PC-9 (cell line): ENCODE measurements at regions not wholly inside any gene's neighbourhood (a gene's known extent, or its start where the extent isn't known, plus 50 kb on each side); places are given as distances from the start of the nearest gene placed in this dataset.

Experiments
- BruUV-seq: library from RNA; stranded (reverse); fragments of 400-500 nt; replicated peaks from 2 replicates; lab custom pipeline; 2021; lab: Mats Ljungman, UMichigan
- CTCF ChIA-PET: fragments of 300-600 bp; sonication (Branson Sonifier 250); formaldehyde crosslinking; loops from one replicate; lab custom pipeline; 2022; ENCODE audit warnings: antibody characterized with exemption; lab: Charles Lee
- POLR2A ChIA-PET: fragments of 300-600 bp; sonication (Branson Sonifier 250); formaldehyde crosslinking; loops from one replicate; lab custom pipeline; 2022; ENCODE audit warnings: antibody characterized with exemption; ENCODE audit not compliant: unreplicated experiment; lab: Charles Lee
- DNase-seq, 2 experiments: peaks; one replicate each; pipeline versions ENCODE4 v3.0.0 to v3.0.0-alpha.2; 2015 to 2022; ENCODE audit warnings: mixed read lengths in 1 of 2
- H2AFZ ChIP-seq: fragments of 200-600 bp; sonication (generic); 2 replicates; pipeline ENCODE4 v1.8.1; 2017; ENCODE audit warnings: antibody characterized with exemption
- H3F3A ChIP-seq: fragments of 200-600 bp; sonication (generic); 2 replicates; pipeline ENCODE4 v1.8.1; 2017; ENCODE audit warnings: antibody characterized with exemption, mild to moderate bottlenecking, low read depth; ENCODE audit not compliant: insufficient read depth
- H3K27ac ChIP-seq: fragments of 200-600 bp; sonication (generic); 2 replicates; pipeline ENCODE4 v1.6.1; 2016; ENCODE audit warnings: mixed run types
- H3K27me3 ChIP-seq: fragments of 200-600 bp; sonication (generic); 2 replicates; pipeline ENCODE4 v1.6.1; 2016; ENCODE audit warnings: low read depth, mixed run types; ENCODE audit not compliant: insufficient read depth
- H3K36me3 ChIP-seq: fragments of 200-600 bp; sonication (generic); 2 replicates; pipeline ENCODE4 v1.6.1; 2016; ENCODE audit warnings: low read depth, mixed run types
- H3K4me1 ChIP-seq: fragments of 200-600 bp; sonication (generic); replicated peaks from 2 replicates; pipeline ENCODE4 v1.6.1; 2016; ENCODE audit warnings: mixed run types; ENCODE audit not compliant: insufficient read depth
- H3K4me2 ChIP-seq: fragments of 200-600 bp; sonication (generic); 2 replicates; pipeline ENCODE4 v1.6.1; 2017; ENCODE audit warnings: mixed run types
- H3K4me3 ChIP-seq: fragments of 200-600 bp; sonication (generic); 2 replicates; pipeline ENCODE4 v1.6.1; 2016; ENCODE audit warnings: mixed run types
- H3K79me2 ChIP-seq: fragments of 200-600 bp; sonication (generic); 2 replicates; pipeline ENCODE4 v1.6.1; 2017; ENCODE audit warnings: low read depth, mixed run types
- H3K9me2 ChIP-seq: fragments of 200-600 bp; sonication (generic); 2 replicates; pipeline ENCODE4 v1.8.1; 2017; ENCODE audit warnings: mild to moderate bottlenecking; ENCODE audit not compliant: insufficient read depth
- H3K9me3 ChIP-seq: fragments of 200-600 bp; sonication (generic); 2 replicates; pipeline ENCODE4 v1.8.1; 2016; ENCODE audit warnings: low read depth; ENCODE audit not compliant: insufficient read depth
- H4K20me1 ChIP-seq: fragments of 200-600 bp; sonication (generic); 2 replicates; pipeline ENCODE4 v1.8.1; 2017; ENCODE audit not compliant: insufficient read depth
- CTCF ChIP-seq: fragments of 200-600 bp; sonication (generic); conservative IDR thresholded peaks from 2 replicates; pipeline ENCODE4 v1.6.1; 2017; ENCODE audit warnings: mixed run types, antibody characterized with exemption, mild to moderate bottlenecking, moderate library complexity
- EZH2 ChIP-seq: fragments of 200-600 bp; sonication (generic); IDR thresholded peaks from 2 replicates; pipeline ENCODE4 v1.8.0; 2017; ENCODE audit warnings: antibody characterized with exemption, low read depth
- intact Hi-C: fragments of 100-400 bp; cut with micrococcal nuclease; formaldehyde crosslinking; loops from one replicate; pipeline ENCODE4 v1.10.0; 2022; ENCODE audit not compliant: unreplicated experiment

GRCh38 chr2:239461291-239462190, 60.7 kb upstream of the HDAC4 start:
- no peaks in the 10 kb centered on the region for H3F3A ChIP-seq
- TF ChIP-seq CTCF (no peak), EZH2 (no peak)
- no TSS peak for BruUV-seq
- H3K4me2 ChIP-seq = no peak overlapping the region
- no peaks in the 10 kb centered on the region for H3K36me3 ChIP-seq
- no peak overlapping the region for H2AFZ ChIP-seq
- no peaks in the 10 kb centered on the region for H3K9me3 ChIP-seq
- H3K4me1 ChIP-seq = no peaks in the 10 kb centered on the region
- peaks cover 98% of the 10 kb centered on the region for H3K27me3 ChIP-seq
- H3K9me2 ChIP-seq = no peaks in the 10 kb centered on the region
- H3K79me2 ChIP-seq = no peaks in the 10 kb centered on the region
- intact Hi-C loops = no loop called here
- H3K4me3 ChIP-seq = no peak overlapping the region
- POLR2A ChIA-PET = no interaction called here
- DNase-seq = peak in 1 of 2 experiments; percentile 33
- CTCF ChIA-PET = interaction anchor here (0.5 kb wide), 1 partner anchor 12 kb away, joined by 5 read pairs; no protein-coding TSS in a partner anchor
- H3K27ac ChIP-seq = no peak overlapping the region
- 0 out of 2 replicates have a peak, but pooled peaks cover 3% of the 10 kb centered on the region for H4K20me1 ChIP-seq

- Histone ChIP-seq H3K27ac (no peak overlapping the region), H3F3A (no peaks in the 10 kb centered on the region), H3K36me3 (no peaks in the 10 kb centered on the region), H3K4me2 (no peak overlapping the region), H3K9me3 (no peaks in the 10 kb centered on the region), H3K27me3 (peaks cover 98% of the 10 kb centered on the region), H4K20me1 (0 out of 2 replicates have a peak, but pooled peaks cover 3% of the 10 kb centered on the region), H3K79me2 (no peaks in the 10 kb centered on the region), H3K4me1 (no peaks in the 10 kb centered on the region), H2AFZ (no peak overlapping the region), H3K4me3 (no peak overlapping the region), H3K9me2 (no peaks in the 10 kb centered on the region)
- BruUV-seq = no TSS peak
- CTCF ChIA-PET = no interaction called here
- intact Hi-C loops = no loop called here
- TF ChIP-seq CTCF (no peak), EZH2 (no peak)
- POLR2A ChIA-PET = no interaction called here
- no peak for DNase-seq
Observed at GRCh38 chr2:239460780-239461179, 60.0 kb upstream of the HDAC4 start.

GRCh38 chr2:239459606-239460005, 58.8 kb upstream of the HDAC4 start:
- no peaks in the 10 kb centered on the region for H3F3A ChIP-seq
- H3K4me2 ChIP-seq = no peak overlapping the region
- no peak overlapping the region for H2AFZ ChIP-seq
- no peaks in the 10 kb centered on the region for H3K9me2 ChIP-seq
- H3K27me3 ChIP-seq = peaks cover 98% of the 10 kb centered on the region
- ChIA-PET CTCF (no interaction called here), POLR2A (interaction anchor here (0.7 kb wide), 1 partner anchor 9 kb away, joined by 3 read pairs; no protein-coding TSS in a partner anchor)
- no peak overlapping the region for H3K27ac ChIP-seq
- no TSS peak for BruUV-seq
- H3K79me2 ChIP-seq = no peaks in the 10 kb centered on the region
- no peaks in the 10 kb centered on the region for H3K4me1 ChIP-seq
- no peaks in the 10 kb centered on the region for H4K20me1 ChIP-seq
- no peak overlapping the region for H3K4me3 ChIP-seq
- H3K9me3 ChIP-seq = no peaks in the 10 kb centered on the region
- intact Hi-C loops = no loop called here
- no peaks in the 10 kb centered on the region for H3K36me3 ChIP-seq
- no peak for DNase-seq
- TF ChIP-seq CTCF = no peak
